WTC11 (cell line): ENCODE measurements at regions not wholly inside any gene's neighbourhood (a gene's known extent, or its start where the extent isn't known, plus 50 kb on each side); places are given as distances from the start of the nearest gene placed in this dataset.

ENCODE experiments used
- ETV6 ChIP-seq: sonication (generic); formaldehyde crosslinking; IDR thresholded peaks from 2 replicates; pipeline ENCODE4 v1.8.1; 2022; ENCODE audit warnings: mild to moderate bottlenecking, missing genetic modification reagents
- NR2C2 ChIP-seq: sonication (generic); formaldehyde crosslinking; IDR thresholded peaks from 2 replicates; pipeline ENCODE4 v1.8.0; 2022; ENCODE audit warnings: mild to moderate bottlenecking, missing genetic modification reagents
- RELA ChIP-seq: sonication (generic); formaldehyde crosslinking; IDR thresholded peaks from 2 replicates; pipeline ENCODE4 v1.8.1; 2022; ENCODE audit warnings: missing genetic modification reagents, mild to moderate bottlenecking, borderline replicate concordance
- SMAD4 ChIP-seq: sonication (generic); formaldehyde crosslinking; IDR thresholded peaks from 2 replicates; pipeline ENCODE4 v1.8.0; 2022; ENCODE audit warnings: mild to moderate bottlenecking, missing genetic modification reagents
- TCF7 ChIP-seq: sonication (generic); formaldehyde crosslinking; IDR thresholded peaks from 2 replicates; pipeline ENCODE4 v1.8.0; 2022; ENCODE audit warnings: mild to moderate bottlenecking, low read depth, missing genetic modification reagents, moderate library complexity
- TP53 ChIP-seq: sonication (generic); formaldehyde crosslinking; IDR thresholded peaks from 2 replicates; pipeline ENCODE4 v1.8.1; 2023; ENCODE audit warnings: mild to moderate bottlenecking, missing genetic modification reagents
- ZNF121 ChIP-seq: sonication (generic); formaldehyde crosslinking; IDR thresholded peaks from 2 replicates; pipeline ENCODE4 v1.8.0; 2023; ENCODE audit warnings: missing genetic modification reagents
- TF ChIP-seq, protein P1 (sequence below): fragments of 200-600 bp; IDR thresholded peaks from 2 replicates; pipeline ENCODE4 v1.8.0; 2022; ENCODE audit warnings: antibody characterized with exemption
- TF ChIP-seq, protein P2 (sequence below): sonication (generic); formaldehyde crosslinking; IDR thresholded peaks from 2 replicates; pipeline ENCODE4 v1.8.1; 2022; ENCODE audit warnings: low read depth, mild to moderate bottlenecking, moderate library complexity, missing genetic modification reagents, borderline replicate concordance
- TF ChIP-seq, protein P3 (sequence below): sonication (generic); formaldehyde crosslinking; IDR thresholded peaks from 2 replicates; pipeline ENCODE4 v1.8.0; 2022; ENCODE audit warnings: mild to moderate bottlenecking, missing genetic modification reagents
- TF ChIP-seq, protein P4 (sequence below): sonication (generic); formaldehyde crosslinking; IDR thresholded peaks from 2 replicates; pipeline ENCODE4 v1.8.0; 2022; ENCODE audit warnings: mild to moderate bottlenecking, missing genetic modification reagents
- TF ChIP-seq, protein P5 (sequence below): sonication (generic); formaldehyde crosslinking; IDR thresholded peaks from 2 replicates; pipeline ENCODE4 v1.8.1; 2022; ENCODE audit warnings: low read depth, missing genetic modification reagents, borderline replicate concordance
- TF ChIP-seq, protein P6 (sequence below): fragments of 250-450 bp; sonication (Bioruptor Pico); IDR thresholded peaks from 2 replicates; pipeline ENCODE4 v1.9.0; 2021; ENCODE audit warnings: mild to moderate bottlenecking, borderline replicate concordance

DNA sequence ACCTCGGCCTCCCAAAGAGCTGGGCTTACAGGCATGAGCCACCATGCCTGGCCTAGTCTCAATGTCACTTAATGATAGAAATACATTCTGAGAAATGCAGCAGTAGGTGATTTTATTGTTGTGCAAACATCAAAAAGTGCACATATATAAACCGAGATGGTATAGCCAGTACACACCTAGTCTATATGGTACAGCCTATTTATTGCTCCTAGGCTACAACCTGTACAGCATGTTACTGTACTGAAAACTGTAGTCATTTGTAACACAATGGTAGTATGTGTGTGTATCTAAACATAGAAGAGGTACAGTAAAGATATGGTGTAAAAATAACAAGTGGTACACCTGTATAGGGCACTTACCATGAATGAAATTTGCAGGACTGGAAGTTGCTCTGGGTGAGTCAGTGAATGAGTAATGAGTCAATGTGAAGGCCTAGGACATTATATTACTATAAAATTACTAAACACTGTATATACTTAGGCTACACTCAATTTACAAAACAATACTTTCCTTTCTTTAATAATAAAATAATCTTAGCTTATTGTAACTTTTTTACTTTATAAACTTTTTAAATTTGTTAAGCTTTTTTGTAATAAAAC, 166.7 kb upstream of the SYT1 start:
- no peak for TF ChIP-seq ETV6 (CRISPR knock-in tag)
- no peak for TF ChIP-seq TCF7 (CRISPR knock-in tag)
- no peak for TF ChIP-seq SMAD4
- TF ChIP-seq, protein P1, sequence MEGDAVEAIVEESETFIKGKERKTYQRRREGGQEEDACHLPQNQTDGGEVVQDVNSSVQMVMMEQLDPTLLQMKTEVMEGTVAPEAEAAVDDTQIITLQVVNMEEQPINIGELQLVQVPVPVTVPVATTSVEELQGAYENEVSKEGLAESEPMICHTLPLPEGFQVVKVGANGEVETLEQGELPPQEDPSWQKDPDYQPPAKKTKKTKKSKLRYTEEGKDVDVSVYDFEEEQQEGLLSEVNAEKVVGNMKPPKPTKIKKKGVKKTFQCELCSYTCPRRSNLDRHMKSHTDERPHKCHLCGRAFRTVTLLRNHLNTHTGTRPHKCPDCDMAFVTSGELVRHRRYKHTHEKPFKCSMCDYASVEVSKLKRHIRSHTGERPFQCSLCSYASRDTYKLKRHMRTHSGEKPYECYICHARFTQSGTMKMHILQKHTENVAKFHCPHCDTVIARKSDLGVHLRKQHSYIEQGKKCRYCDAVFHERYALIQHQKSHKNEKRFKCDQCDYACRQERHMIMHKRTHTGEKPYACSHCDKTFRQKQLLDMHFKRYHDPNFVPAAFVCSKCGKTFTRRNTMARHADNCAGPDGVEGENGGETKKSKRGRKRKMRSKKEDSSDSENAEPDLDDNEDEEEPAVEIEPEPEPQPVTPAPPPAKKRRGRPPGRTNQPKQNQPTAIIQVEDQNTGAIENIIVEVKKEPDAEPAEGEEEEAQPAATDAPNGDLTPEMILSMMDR: no peak
- TF ChIP-seq TP53 (CRISPR knock-in tag): no peak
- TF ChIP-seq, protein P2, sequence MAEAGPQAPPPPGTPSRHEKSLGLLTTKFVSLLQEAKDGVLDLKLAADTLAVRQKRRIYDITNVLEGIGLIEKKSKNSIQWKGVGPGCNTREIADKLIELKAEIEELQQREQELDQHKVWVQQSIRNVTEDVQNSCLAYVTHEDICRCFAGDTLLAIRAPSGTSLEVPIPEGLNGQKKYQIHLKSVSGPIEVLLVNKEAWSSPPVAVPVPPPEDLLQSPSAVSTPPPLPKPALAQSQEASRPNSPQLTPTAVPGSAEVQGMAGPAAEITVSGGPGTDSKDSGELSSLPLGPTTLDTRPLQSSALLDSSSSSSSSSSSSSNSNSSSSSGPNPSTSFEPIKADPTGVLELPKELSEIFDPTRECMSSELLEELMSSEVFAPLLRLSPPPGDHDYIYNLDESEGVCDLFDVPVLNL (CRISPR knock-in tag): no peak
- TF ChIP-seq, protein P3, sequence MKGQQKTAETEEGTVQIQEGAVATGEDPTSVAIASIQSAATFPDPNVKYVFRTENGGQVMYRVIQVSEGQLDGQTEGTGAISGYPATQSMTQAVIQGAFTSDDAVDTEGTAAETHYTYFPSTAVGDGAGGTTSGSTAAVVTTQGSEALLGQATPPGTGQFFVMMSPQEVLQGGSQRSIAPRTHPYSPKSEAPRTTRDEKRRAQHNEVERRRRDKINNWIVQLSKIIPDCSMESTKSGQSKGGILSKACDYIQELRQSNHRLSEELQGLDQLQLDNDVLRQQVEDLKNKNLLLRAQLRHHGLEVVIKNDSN (CRISPR knock-in tag): no peak
- TF ChIP-seq ZNF121 (CRISPR knock-in tag): no peak
- TF ChIP-seq, protein P4, sequence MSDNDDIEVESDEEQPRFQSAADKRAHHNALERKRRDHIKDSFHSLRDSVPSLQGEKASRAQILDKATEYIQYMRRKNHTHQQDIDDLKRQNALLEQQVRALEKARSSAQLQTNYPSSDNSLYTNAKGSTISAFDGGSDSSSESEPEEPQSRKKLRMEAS (CRISPR knock-in tag): no peak
- TF ChIP-seq, protein P5, sequence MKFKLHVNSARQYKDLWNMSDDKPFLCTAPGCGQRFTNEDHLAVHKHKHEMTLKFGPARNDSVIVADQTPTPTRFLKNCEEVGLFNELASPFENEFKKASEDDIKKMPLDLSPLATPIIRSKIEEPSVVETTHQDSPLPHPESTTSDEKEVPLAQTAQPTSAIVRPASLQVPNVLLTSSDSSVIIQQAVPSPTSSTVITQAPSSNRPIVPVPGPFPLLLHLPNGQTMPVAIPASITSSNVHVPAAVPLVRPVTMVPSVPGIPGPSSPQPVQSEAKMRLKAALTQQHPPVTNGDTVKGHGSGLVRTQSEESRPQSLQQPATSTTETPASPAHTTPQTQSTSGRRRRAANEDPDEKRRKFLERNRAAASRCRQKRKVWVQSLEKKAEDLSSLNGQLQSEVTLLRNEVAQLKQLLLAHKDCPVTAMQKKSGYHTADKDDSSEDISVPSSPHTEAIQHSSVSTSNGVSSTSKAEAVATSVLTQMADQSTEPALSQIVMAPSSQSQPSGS: no peak
- no peak for TF ChIP-seq NR2C2 (CRISPR knock-in tag)
- TF ChIP-seq, protein P6, sequence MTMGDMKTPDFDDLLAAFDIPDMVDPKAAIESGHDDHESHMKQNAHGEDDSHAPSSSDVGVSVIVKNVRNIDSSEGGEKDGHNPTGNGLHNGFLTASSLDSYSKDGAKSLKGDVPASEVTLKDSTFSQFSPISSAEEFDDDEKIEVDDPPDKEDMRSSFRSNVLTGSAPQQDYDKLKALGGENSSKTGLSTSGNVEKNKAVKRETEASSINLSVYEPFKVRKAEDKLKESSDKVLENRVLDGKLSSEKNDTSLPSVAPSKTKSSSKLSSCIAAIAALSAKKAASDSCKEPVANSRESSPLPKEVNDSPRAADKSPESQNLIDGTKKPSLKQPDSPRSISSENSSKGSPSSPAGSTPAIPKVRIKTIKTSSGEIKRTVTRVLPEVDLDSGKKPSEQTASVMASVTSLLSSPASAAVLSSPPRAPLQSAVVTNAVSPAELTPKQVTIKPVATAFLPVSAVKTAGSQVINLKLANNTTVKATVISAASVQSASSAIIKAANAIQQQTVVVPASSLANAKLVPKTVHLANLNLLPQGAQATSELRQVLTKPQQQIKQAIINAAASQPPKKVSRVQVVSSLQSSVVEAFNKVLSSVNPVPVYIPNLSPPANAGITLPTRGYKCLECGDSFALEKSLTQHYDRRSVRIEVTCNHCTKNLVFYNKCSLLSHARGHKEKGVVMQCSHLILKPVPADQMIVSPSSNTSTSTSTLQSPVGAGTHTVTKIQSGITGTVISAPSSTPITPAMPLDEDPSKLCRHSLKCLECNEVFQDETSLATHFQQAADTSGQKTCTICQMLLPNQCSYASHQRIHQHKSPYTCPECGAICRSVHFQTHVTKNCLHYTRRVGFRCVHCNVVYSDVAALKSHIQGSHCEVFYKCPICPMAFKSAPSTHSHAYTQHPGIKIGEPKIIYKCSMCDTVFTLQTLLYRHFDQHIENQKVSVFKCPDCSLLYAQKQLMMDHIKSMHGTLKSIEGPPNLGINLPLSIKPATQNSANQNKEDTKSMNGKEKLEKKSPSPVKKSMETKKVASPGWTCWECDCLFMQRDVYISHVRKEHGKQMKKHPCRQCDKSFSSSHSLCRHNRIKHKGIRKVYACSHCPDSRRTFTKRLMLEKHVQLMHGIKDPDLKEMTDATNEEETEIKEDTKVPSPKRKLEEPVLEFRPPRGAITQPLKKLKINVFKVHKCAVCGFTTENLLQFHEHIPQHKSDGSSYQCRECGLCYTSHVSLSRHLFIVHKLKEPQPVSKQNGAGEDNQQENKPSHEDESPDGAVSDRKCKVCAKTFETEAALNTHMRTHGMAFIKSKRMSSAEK (CRISPR knock-in tag): no peak
- TF ChIP-seq RELA (CRISPR knock-in tag): no peak
